SK-N-SH (cell line): ENCODE measurements at regions not wholly inside any gene's neighbourhood (a gene's known extent, or its start where the extent isn't known, plus 50 kb on each side); places are given as distances from the start of the nearest gene placed in this dataset.

Experiments
- MXI1 ChIP-seq: IDR thresholded peaks from 2 replicates; pipeline ENCODE4 v1.6.1; 2012; ENCODE audit warnings: mild to moderate bottlenecking, low read depth, low read length, improper control_type of control experiment
- POLR2AphosphoS5 ChIP-seq: IDR thresholded peaks from 2 replicates; pipeline ENCODE4 v1.6.1; 2012; ENCODE audit warnings: low read depth, low read length
- TF ChIP-seq, protein P1 (sequence below): fragments of 200-600 bp; sonication (generic); IDR thresholded peaks from 2 replicates; pipeline ENCODE4 v1.6.1; 2017; ENCODE audit warnings: antibody characterized with exemption, mild to moderate bottlenecking, moderate library complexity
- TF ChIP-seq, protein P2 (sequence below): fragments of 150-350 bp; IDR thresholded peaks from 2 replicates; pipeline ENCODE4 v1.6.1; 2017; ENCODE audit warnings: antibody characterized with exemption, low read length, low read depth, borderline replicate concordance

DNA sequence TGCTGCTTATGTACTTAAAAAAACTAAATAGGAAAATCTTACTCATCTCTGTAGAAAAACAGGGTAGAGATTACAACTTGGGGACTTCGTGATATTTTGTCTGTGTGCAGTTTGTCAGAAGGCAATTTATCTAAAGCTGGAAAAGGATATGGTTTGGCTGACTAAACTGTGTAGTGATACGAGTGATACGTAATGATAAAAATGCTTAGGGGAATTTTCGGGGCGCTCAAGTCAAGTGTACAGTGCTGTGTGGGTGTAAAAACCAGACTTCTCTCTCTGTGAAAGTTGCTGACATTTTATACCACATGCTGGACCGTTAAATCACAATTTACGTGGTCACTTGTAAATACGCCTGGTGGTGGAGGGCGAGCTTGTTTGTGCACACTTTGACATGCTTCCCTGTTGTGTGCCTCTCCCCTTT, 221.7 kb downstream of the KCNRG start:
- TF ChIP-seq MXI1, result no peak
- TF ChIP-seq, protein P1, sequence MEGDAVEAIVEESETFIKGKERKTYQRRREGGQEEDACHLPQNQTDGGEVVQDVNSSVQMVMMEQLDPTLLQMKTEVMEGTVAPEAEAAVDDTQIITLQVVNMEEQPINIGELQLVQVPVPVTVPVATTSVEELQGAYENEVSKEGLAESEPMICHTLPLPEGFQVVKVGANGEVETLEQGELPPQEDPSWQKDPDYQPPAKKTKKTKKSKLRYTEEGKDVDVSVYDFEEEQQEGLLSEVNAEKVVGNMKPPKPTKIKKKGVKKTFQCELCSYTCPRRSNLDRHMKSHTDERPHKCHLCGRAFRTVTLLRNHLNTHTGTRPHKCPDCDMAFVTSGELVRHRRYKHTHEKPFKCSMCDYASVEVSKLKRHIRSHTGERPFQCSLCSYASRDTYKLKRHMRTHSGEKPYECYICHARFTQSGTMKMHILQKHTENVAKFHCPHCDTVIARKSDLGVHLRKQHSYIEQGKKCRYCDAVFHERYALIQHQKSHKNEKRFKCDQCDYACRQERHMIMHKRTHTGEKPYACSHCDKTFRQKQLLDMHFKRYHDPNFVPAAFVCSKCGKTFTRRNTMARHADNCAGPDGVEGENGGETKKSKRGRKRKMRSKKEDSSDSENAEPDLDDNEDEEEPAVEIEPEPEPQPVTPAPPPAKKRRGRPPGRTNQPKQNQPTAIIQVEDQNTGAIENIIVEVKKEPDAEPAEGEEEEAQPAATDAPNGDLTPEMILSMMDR, result no peak
- TF ChIP-seq, protein P2, sequence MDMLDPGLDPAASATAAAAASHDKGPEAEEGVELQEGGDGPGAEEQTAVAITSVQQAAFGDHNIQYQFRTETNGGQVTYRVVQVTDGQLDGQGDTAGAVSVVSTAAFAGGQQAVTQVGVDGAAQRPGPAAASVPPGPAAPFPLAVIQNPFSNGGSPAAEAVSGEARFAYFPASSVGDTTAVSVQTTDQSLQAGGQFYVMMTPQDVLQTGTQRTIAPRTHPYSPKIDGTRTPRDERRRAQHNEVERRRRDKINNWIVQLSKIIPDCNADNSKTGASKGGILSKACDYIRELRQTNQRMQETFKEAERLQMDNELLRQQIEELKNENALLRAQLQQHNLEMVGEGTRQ, result no peak
- TF ChIP-seq POLR2AphosphoS5, result no peak
